ENCODE measurements at regions not wholly inside any gene's neighbourhood (a gene's known extent, or its start where the extent isn't known, plus 50 kb on each side); places are given as distances from the start of the nearest gene placed in this dataset.

DNA sequence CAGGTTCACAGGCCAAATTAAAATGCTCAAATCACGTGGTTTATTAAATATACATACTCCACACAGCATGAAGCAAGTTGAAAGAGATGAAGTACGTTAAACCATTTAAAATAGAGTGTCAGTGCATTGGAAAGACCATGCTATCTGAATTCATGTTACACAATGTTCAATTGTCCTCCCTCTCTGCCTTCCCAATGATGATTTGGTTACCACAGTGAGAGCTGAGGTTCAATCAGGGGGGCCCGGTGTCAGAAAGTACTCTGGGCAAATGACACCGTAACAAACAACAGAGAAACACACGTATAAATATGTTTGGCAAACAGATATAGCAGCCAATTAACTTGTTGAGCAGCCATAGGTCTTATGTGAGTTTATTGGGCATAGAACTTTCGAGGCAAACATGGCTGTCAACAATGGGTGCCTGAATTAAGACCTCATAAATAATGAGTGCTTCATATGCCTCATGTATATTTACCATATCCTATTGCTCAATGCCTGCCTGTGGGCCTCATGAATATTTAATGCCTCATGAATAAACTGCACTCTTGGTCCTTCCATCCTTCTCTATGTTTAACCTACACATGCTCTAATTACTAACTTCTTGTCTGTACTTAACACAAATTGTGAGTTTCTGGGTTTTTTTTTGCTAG, 641.5 kb downstream of the PLOD2 start:
- TF ChIP-seq, protein P1, sequence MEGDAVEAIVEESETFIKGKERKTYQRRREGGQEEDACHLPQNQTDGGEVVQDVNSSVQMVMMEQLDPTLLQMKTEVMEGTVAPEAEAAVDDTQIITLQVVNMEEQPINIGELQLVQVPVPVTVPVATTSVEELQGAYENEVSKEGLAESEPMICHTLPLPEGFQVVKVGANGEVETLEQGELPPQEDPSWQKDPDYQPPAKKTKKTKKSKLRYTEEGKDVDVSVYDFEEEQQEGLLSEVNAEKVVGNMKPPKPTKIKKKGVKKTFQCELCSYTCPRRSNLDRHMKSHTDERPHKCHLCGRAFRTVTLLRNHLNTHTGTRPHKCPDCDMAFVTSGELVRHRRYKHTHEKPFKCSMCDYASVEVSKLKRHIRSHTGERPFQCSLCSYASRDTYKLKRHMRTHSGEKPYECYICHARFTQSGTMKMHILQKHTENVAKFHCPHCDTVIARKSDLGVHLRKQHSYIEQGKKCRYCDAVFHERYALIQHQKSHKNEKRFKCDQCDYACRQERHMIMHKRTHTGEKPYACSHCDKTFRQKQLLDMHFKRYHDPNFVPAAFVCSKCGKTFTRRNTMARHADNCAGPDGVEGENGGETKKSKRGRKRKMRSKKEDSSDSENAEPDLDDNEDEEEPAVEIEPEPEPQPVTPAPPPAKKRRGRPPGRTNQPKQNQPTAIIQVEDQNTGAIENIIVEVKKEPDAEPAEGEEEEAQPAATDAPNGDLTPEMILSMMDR (IDR thresholded peaks at IDR 0.05), result no peak
- TF ChIP-seq ZFX (IDR thresholded peaks at IDR 0.05; ENCODE audit: borderline replicate concordance), result no peak

Measured in 22Rv1 (cell line).